ENCODE measurements at regions not wholly inside any gene's neighbourhood (a gene's known extent, or its start where the extent isn't known, plus 50 kb on each side); places are given as distances from the start of the nearest gene placed in this dataset.

DNA sequence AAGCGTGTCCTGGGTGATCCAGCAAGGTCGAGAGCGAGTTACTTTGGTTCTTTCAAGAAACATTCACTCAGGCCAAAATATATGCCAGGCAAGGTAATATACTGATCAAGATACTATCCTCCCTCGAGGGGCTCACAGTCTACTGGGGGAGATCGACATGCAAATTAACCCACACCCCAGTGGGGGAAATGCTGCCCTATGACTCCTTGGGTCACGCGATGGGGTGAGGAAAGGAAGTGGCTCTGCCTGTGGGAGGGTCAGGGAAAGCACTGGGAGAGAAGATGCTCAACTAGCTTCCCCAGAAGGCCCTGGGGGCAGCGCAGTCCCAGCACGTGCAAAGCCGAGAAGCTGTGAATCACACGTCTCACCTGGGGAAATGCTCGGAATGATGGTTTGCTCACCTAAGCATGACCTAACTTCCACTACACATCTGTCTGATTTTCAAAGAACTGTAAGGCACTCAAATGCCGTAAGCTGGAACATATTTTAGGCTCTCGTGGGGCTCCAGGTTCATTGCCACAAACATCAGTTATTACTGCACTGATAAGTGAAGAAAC is 130.7 kb downstream of the RCN1 start:
- TF ChIP-seq CTCF (IDR thresholded peaks at IDR 0.05) (no peak), POLR2A (IDR thresholded peaks at IDR 0.05) (no peak)
